GM21528 (cell line): ENCODE measurements at regions not wholly inside any gene's neighbourhood (a gene's known extent, or its start where the extent isn't known, plus 50 kb on each side); places are given as distances from the start of the nearest gene placed in this dataset.
"Not testable (repeated sequence)": the region's sequence is repeated elsewhere in the genome, so short reads cannot be mapped to it uniquely, and the experiment has no call there.

ENCODE experiments used
- ATAC-seq: cut with Tn5 transposase; IDR thresholded peaks from one replicate; pipeline ENCODE4 v1.9.1; 2021; ENCODE audit warnings: mild to moderate bottlenecking, moderate library complexity; ENCODE audit not compliant: unreplicated experiment, low FRiP score

GRCh38 chr9:22815246-22815645 is 368.6 kb downstream of the DMRTA1 start:
- ATAC-seq: no peak

- ATAC-seq: no peak
Measured at GRCh38 chr9:22817181-22817580, 370.6 kb downstream of the DMRTA1 start.

- no peak for ATAC-seq
Measured at GRCh38 chr9:22829236-22829635, 382.6 kb downstream of the DMRTA1 start.

- ATAC-seq: no peak
Measured at GRCh38 chr9:22838266-22838665, 391.6 kb downstream of the DMRTA1 start.

- no peak for ATAC-seq
Measured at GRCh38 chr9:22840641-22841040, 394.0 kb downstream of the DMRTA1 start.

- not testable (repeated sequence) for ATAC-seq
Measured at GRCh38 chr9:22845243-22845642, 398.6 kb downstream of the DMRTA1 start.

GRCh38 chr9:22855980-22856379 is 409.4 kb downstream of the DMRTA1 start:
- no peak for ATAC-seq

- no peak for ATAC-seq
Measured at GRCh38 chr9:22857316-22857715, 410.7 kb downstream of the DMRTA1 start.

GRCh38 chr9:22863106-22863505 is 416.5 kb downstream of the DMRTA1 start:
- no peak for ATAC-seq

- no peak for ATAC-seq
Measured at GRCh38 chr9:22863736-22864135, 417.1 kb downstream of the DMRTA1 start.

GRCh38 chr9:22893196-22893843 is 446.7 kb downstream of the DMRTA1 start:
- ATAC-seq: no peak

- ATAC-seq: no peak
Measured at GRCh38 chr9:22898591-22898990, 452.0 kb downstream of the DMRTA1 start.

GRCh38 chr9:22911632-22912031 is 465.0 kb downstream of the DMRTA1 start:
- ATAC-seq: no peak

- no peak for ATAC-seq
Measured at GRCh38 chr9:22913026-22913425, 466.4 kb downstream of the DMRTA1 start.

- no peak for ATAC-seq
Measured at GRCh38 chr9:22913518-22913917, 466.9 kb downstream of the DMRTA1 start.

GRCh38 chr9:22916148-22916547 is 469.5 kb downstream of the DMRTA1 start:
- no peak for ATAC-seq

- no peak for ATAC-seq
Measured at GRCh38 chr9:22919423-22919822, 472.8 kb downstream of the DMRTA1 start.

GRCh38 chr9:22921742-22922141 is 475.1 kb downstream of the DMRTA1 start:
- ATAC-seq: no peak

GRCh38 chr9:22922222-22922621 is 475.6 kb downstream of the DMRTA1 start:
- ATAC-seq: no peak

GRCh38 chr9:22954550-22954949 is 507.9 kb downstream of the DMRTA1 start:
- no peak for ATAC-seq

- no peak for ATAC-seq
Measured at GRCh38 chr9:22954964-22955363, 508.3 kb downstream of the DMRTA1 start.

GRCh38 chr9:22969350-22969979 is 522.8 kb downstream of the DMRTA1 start:
- no peak for ATAC-seq
